Omental fat pad (tissue), 3 donors: ENCODE measurements at regions not wholly inside any gene's neighbourhood (a gene's known extent, or its start where the extent isn't known, plus 50 kb on each side); places are given as distances from the start of the nearest gene placed in this dataset.
"Not testable (repeated sequence)": the region's sequence is repeated elsewhere in the genome, so short reads cannot be mapped to it uniquely, and the experiment has no call there.

ENCODE experiments used
- ATAC-seq: fragments of 150-250 bp; one replicate; pipeline ENCODE4 v1.9.1; 2016; ENCODE audit warnings: mild to moderate bottlenecking, moderate library complexity; ENCODE audit not compliant: low FRiP score
- DNase-seq: peaks from one replicate; pipeline ENCODE4 v3.0.0-alpha.2; 2019; ENCODE audit warnings: low spot score
- CTCF ChIP-seq, 3 donors: fragments of 450-650 bp; IDR thresholded peaks; one replicate each; pipeline ENCODE4 v1.5.1; 2016 to 2017; ENCODE audit warnings: antibody characterized with exemption in 3 of 3, mild to moderate bottlenecking in 3 of 3, moderate library complexity in 2 of 3

GRCh38 chr3:6039971-6040370, 820.9 kb upstream of the GRM7 start:
- DNase-seq: no peak
- TF ChIP-seq CTCF (IDR thresholded peaks at IDR 0.05): no peak
- ATAC-seq: no peak

GRCh38 chr3:6041894-6042293, 819.0 kb upstream of the GRM7 start:
- DNase-seq (no peak), ATAC-seq (no peak)
- no peak for TF ChIP-seq CTCF (IDR thresholded peaks at IDR 0.05)

GRCh38 chr3:6047016-6047415, 813.9 kb upstream of the GRM7 start:
- ATAC-seq (no peak), DNase-seq (no peak)
- no peak for TF ChIP-seq CTCF (IDR thresholded peaks at IDR 0.05)

GRCh38 chr3:6060251-6060650, 800.7 kb upstream of the GRM7 start:
- DNase-seq (no peak), ATAC-seq (no peak)
- no peak for TF ChIP-seq CTCF (IDR thresholded peaks at IDR 0.05)

- ATAC-seq: no peak
- DNase-seq: no peak
- no peak for TF ChIP-seq CTCF (IDR thresholded peaks at IDR 0.05)
Measured at GRCh38 chr3:6062261-6063187, 798.4 kb upstream of the GRM7 start.

GRCh38 chr3:6066397-6066796, 794.5 kb upstream of the GRM7 start:
- no peak for ATAC-seq
- no peak for TF ChIP-seq CTCF (IDR thresholded peaks at IDR 0.05)
- no peak for DNase-seq

GRCh38 chr3:6066868-6067578, 793.9 kb upstream of the GRM7 start:
- ATAC-seq, DNase-seq: not testable (repeated sequence)
